ENCODE measurements at regions not wholly inside any gene's neighbourhood (a gene's known extent, or its start where the extent isn't known, plus 50 kb on each side); places are given as distances from the start of the nearest gene placed in this dataset.

- TF ChIP-seq CTCF (IDR thresholded peaks at IDR 0.05) (no peak), POLR2A (IDR thresholded peaks at IDR 0.05) (no peak)
These were observed 1575.2 kb upstream of the LRRTM3 start for GRCh38 chr10:65350611-65351010.

All from Peyer's patch (tissue), 4 donors.